ENCODE measurements at regions not wholly inside any gene's neighbourhood (a gene's known extent, or its start where the extent isn't known, plus 50 kb on each side); places are given as distances from the start of the nearest gene placed in this dataset.

GRCh38 chr11:37372667-37373066, 774.6 kb upstream of the RAG2 start:
- Histone ChIP-seq H3K79me2 (ENCODE audit: insufficient read depth, low read length) (no peaks in the 10 kb centered on the region), H3K27me3 (ENCODE audit: insufficient read depth, low read length) (no peaks in the 10 kb centered on the region), H2AFZ (ENCODE audit: low read depth, low read length) (no peak overlapping the region), H3K27ac (ENCODE audit: low read depth, low read length) (no peak overlapping the region), H3K4me3 (ENCODE audit: insufficient read depth, low read depth, low read length) (no peak overlapping the region), H4K20me1 (ENCODE audit: insufficient read depth, low read length) (no peaks in the 10 kb centered on the region), H3K4me2 (ENCODE audit: low read length) (no peak overlapping the region), H3K36me3 (ENCODE audit: insufficient read depth, low read length) (no peaks in the 10 kb centered on the region), H3K9ac (ENCODE audit: low read length) (no peak overlapping the region), H3K4me1 (ENCODE audit: insufficient read depth, low read length) (no peaks in the 10 kb centered on the region), H3K9me3 (ENCODE audit: insufficient read depth, low read depth, low read length) (no peaks in the 10 kb centered on the region)
- TF ChIP-seq, protein P1, sequence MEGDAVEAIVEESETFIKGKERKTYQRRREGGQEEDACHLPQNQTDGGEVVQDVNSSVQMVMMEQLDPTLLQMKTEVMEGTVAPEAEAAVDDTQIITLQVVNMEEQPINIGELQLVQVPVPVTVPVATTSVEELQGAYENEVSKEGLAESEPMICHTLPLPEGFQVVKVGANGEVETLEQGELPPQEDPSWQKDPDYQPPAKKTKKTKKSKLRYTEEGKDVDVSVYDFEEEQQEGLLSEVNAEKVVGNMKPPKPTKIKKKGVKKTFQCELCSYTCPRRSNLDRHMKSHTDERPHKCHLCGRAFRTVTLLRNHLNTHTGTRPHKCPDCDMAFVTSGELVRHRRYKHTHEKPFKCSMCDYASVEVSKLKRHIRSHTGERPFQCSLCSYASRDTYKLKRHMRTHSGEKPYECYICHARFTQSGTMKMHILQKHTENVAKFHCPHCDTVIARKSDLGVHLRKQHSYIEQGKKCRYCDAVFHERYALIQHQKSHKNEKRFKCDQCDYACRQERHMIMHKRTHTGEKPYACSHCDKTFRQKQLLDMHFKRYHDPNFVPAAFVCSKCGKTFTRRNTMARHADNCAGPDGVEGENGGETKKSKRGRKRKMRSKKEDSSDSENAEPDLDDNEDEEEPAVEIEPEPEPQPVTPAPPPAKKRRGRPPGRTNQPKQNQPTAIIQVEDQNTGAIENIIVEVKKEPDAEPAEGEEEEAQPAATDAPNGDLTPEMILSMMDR (IDR thresholded peaks at IDR 0.05; ENCODE audit: insufficient read depth, low read depth, low read length): no peak
- no peak for TF ChIP-seq EZH2 (IDR thresholded peaks at IDR 0.05; ENCODE audit: insufficient read depth, low read length)
- DNase-seq (ENCODE audit: low read depth): no peak
- H3K4me3 Mint-ChIP-seq (ENCODE audit: unreplicated experiment): no peak overlapping the region
- H3K4me1 Mint-ChIP-seq (ENCODE audit: low read depth, unreplicated experiment): no peaks in the 10 kb centered on the region
- no peak overlapping the region for H3K27ac Mint-ChIP-seq (ENCODE audit: unreplicated experiment)
- H3K9me3 Mint-ChIP-seq (ENCODE audit: unreplicated experiment): peaks cover 7% of the 10 kb centered on the region
- no peaks in the 10 kb centered on the region for H3K27me3 Mint-ChIP-seq (ENCODE audit: low read depth, unreplicated experiment)
- no peak for FAIRE-seq
- H3K36me3 Mint-ChIP-seq (ENCODE audit: low read depth, unreplicated experiment): no peaks in the 10 kb centered on the region

GRCh38 chr11:37371346-37371970, 773.4 kb upstream of the RAG2 start:
- DNase-seq (ENCODE audit: low read depth): no peak
- no peak for TF ChIP-seq EZH2 (IDR thresholded peaks at IDR 0.05; ENCODE audit: insufficient read depth, low read length)
- TF ChIP-seq, protein P1 (IDR thresholded peaks at IDR 0.05; ENCODE audit: insufficient read depth, low read depth, low read length): no peak
- Histone ChIP-seq H3K4me3 (ENCODE audit: insufficient read depth, low read depth, low read length) (no peak overlapping the region), H3K9me3 (ENCODE audit: insufficient read depth, low read depth, low read length) (no peaks in the 10 kb centered on the region), H3K9ac (ENCODE audit: low read length) (no peak overlapping the region), H3K36me3 (ENCODE audit: insufficient read depth, low read length) (no peaks in the 10 kb centered on the region), H3K4me2 (ENCODE audit: low read length) (no peak overlapping the region), H2AFZ (ENCODE audit: low read depth, low read length) (no peak overlapping the region), H3K79me2 (ENCODE audit: insufficient read depth, low read length) (no peaks in the 10 kb centered on the region), H3K27ac (ENCODE audit: low read depth, low read length) (no peak overlapping the region), H3K27me3 (ENCODE audit: insufficient read depth, low read length) (no peaks in the 10 kb centered on the region), H4K20me1 (ENCODE audit: insufficient read depth, low read length) (no peaks in the 10 kb centered on the region), H3K4me1 (ENCODE audit: insufficient read depth, low read length) (no peaks in the 10 kb centered on the region)
- H3K27me3 Mint-ChIP-seq (ENCODE audit: low read depth, unreplicated experiment): no peaks in the 10 kb centered on the region
- no peak overlapping the region for H3K27ac Mint-ChIP-seq (ENCODE audit: unreplicated experiment)
- no peak overlapping the region for H3K4me3 Mint-ChIP-seq (ENCODE audit: unreplicated experiment)
- no peak for FAIRE-seq
- no peaks in the 10 kb centered on the region for H3K36me3 Mint-ChIP-seq (ENCODE audit: low read depth, unreplicated experiment)
- no peaks in the 10 kb centered on the region for H3K4me1 Mint-ChIP-seq (ENCODE audit: low read depth, unreplicated experiment)
- peaks cover 2% of the 10 kb centered on the region for H3K9me3 Mint-ChIP-seq (ENCODE audit: unreplicated experiment)

DNA sequence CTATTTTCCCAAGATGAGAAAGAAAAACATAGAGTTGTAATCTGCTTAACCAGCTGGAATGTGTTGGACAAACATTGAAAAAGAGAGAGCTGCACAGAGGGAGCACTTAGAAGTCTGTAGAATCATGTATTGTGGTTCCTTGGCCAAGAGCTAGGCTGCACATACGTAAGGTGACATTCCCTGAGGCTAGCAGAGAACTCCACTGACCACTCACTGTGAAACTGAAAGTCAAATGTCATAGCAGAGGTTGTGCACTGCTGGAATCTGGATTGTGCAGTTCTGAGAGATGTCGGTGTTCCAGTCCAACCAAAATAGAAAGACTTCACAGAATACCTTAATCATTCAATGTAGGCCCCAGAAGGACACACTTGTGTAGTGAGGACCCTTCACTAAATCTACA, 772.8 kb upstream of the RAG2 start:
- no peaks in the 10 kb centered on the region for H4K20me1 ChIP-seq (ENCODE audit: insufficient read depth, low read length)
- Mint-ChIP-seq H3K9me3 (ENCODE audit: unreplicated experiment) (no peaks in the 10 kb centered on the region), H3K4me1 (ENCODE audit: low read depth, unreplicated experiment) (no peaks in the 10 kb centered on the region), H3K27me3 (ENCODE audit: low read depth, unreplicated experiment) (no peaks in the 10 kb centered on the region), H3K4me3 (ENCODE audit: unreplicated experiment) (no peak overlapping the region), H3K27ac (ENCODE audit: unreplicated experiment) (no peak overlapping the region), H3K36me3 (ENCODE audit: low read depth, unreplicated experiment) (no peaks in the 10 kb centered on the region)
- no peak overlapping the region for H3K9ac ChIP-seq (ENCODE audit: low read length)
- H3K79me2 ChIP-seq (ENCODE audit: insufficient read depth, low read length): no peaks in the 10 kb centered on the region
- H3K4me1 ChIP-seq (ENCODE audit: insufficient read depth, low read length): no peaks in the 10 kb centered on the region
- no peaks in the 10 kb centered on the region for H3K36me3 ChIP-seq (ENCODE audit: insufficient read depth, low read length)
- H2AFZ ChIP-seq (ENCODE audit: low read depth, low read length): no peak overlapping the region
- H3K27me3 ChIP-seq (ENCODE audit: insufficient read depth, low read length): no peaks in the 10 kb centered on the region
- no peaks in the 10 kb centered on the region for H3K9me3 ChIP-seq (ENCODE audit: insufficient read depth, low read depth, low read length)
- no peak overlapping the region for H3K4me2 ChIP-seq (ENCODE audit: low read length)
- H3K27ac ChIP-seq (ENCODE audit: low read depth, low read length): no peak overlapping the region
- TF ChIP-seq EZH2 (IDR thresholded peaks at IDR 0.05; ENCODE audit: insufficient read depth, low read length): no peak
- TF ChIP-seq, protein P1 (IDR thresholded peaks at IDR 0.05; ENCODE audit: insufficient read depth, low read depth, low read length): no peak
- H3K4me3 ChIP-seq (ENCODE audit: insufficient read depth, low read depth, low read length): no peak overlapping the region
- DNase-seq (ENCODE audit: low read depth) (peak; percentile 10), FAIRE-seq (no peak)
